Glomerular visceral epithelial cell (primary cell): ENCODE measurements at regions not wholly inside any gene's neighbourhood (a gene's known extent, or its start where the extent isn't known, plus 50 kb on each side); places are given as distances from the start of the nearest gene placed in this dataset.
A peak's percentile ranks its signal among the peaks of the same experiment; 100 is the strongest.

Experiments used
- DNase-seq: peaks from one replicate; pipeline ENCODE4 v3.0.0-alpha.2; 2016; ENCODE audit errors: extremely low spot score

GRCh38 chr4:27267970-27268355 lies 407.3 kb downstream of the STIM2 start:
- no peak for DNase-seq

GRCh38 chr4:27270435-27270834 lies 409.8 kb downstream of the STIM2 start:
- no peak for DNase-seq

- no peak for DNase-seq
Measured at GRCh38 chr4:27271555-27271954, 410.9 kb downstream of the STIM2 start.

- DNase-seq, result no peak
Measured at GRCh38 chr4:27272217-27272616, 411.6 kb downstream of the STIM2 start.

- DNase-seq, result no peak
Measured at GRCh38 chr4:27276307-27277073, 415.8 kb downstream of the STIM2 start.

GRCh38 chr4:27278615-27279375 lies 418.2 kb downstream of the STIM2 start:
- no peak for DNase-seq

GRCh38 chr4:27288496-27288895 lies 427.9 kb downstream of the STIM2 start:
- no peak for DNase-seq

- no peak for DNase-seq
Measured at GRCh38 chr4:27289704-27290103, 429.1 kb downstream of the STIM2 start.

GRCh38 chr4:27293831-27294230 lies 433.2 kb downstream of the STIM2 start:
- no peak for DNase-seq

- DNase-seq, result no peak
Measured at GRCh38 chr4:27304751-27305150, 444.1 kb downstream of the STIM2 start.

- no peak for DNase-seq
Measured at GRCh38 chr4:27305246-27305645, 444.6 kb downstream of the STIM2 start.

- no peak for DNase-seq
Measured at GRCh38 chr4:27308379-27308778, 447.7 kb downstream of the STIM2 start.

- DNase-seq, result no peak
Measured at GRCh38 chr4:27315625-27316024, 455.0 kb downstream of the STIM2 start.

GRCh38 chr4:27316176-27316575 lies 455.5 kb downstream of the STIM2 start:
- no peak for DNase-seq

- DNase-seq, result peak; percentile 5
Measured at GRCh38 chr4:27318740-27319139, 458.1 kb downstream of the STIM2 start.

GRCh38 chr4:27326991-27327390 lies 466.4 kb downstream of the STIM2 start:
- DNase-seq, result no peak

- no peak for DNase-seq
Measured at GRCh38 chr4:27327421-27328181, 467.0 kb downstream of the STIM2 start.

GRCh38 chr4:27338530-27338929 lies 477.9 kb downstream of the STIM2 start:
- DNase-seq, result no peak

GRCh38 chr4:27343411-27343810 lies 482.8 kb downstream of the STIM2 start:
- no peak for DNase-seq

- no peak for DNase-seq
Measured at GRCh38 chr4:27350161-27350560, 489.5 kb downstream of the STIM2 start.

GRCh38 chr4:27357283-27357682 lies 496.6 kb downstream of the STIM2 start:
- DNase-seq, result no peak

GRCh38 chr4:27358269-27358668 lies 497.6 kb downstream of the STIM2 start:
- no peak for DNase-seq

- no peak for DNase-seq
Measured at GRCh38 chr4:27360131-27360530, 499.5 kb downstream of the STIM2 start.
